ENCODE measurements at regions not wholly inside any gene's neighbourhood (a gene's known extent, or its start where the extent isn't known, plus 50 kb on each side); places are given as distances from the start of the nearest gene placed in this dataset.

GRCh38 chr12:112677050-112677765 lies 114.3 kb upstream of the RPH3A start:
- TF ChIP-seq EZH2phosphoT487 (IDR thresholded peaks at IDR 0.05; ENCODE audit: borderline replicate concordance) (no peak), CTCF (conservative IDR thresholded peaks at IDR 0.05; ENCODE audit: low read length) (no peak)
- Histone ChIP-seq H3K4me1 (ENCODE audit: insufficient read depth, low read length, poor library complexity, severe bottlenecking) (no peaks in the 10 kb centered on the region), H3K4me3 (ENCODE audit: low read length, poor library complexity, severe bottlenecking) (no peak overlapping the region), H4K20me1 (ENCODE audit: insufficient read depth, low read length, poor library complexity, severe bottlenecking) (no peaks in the 10 kb centered on the region), H3K9me3 (ENCODE audit: insufficient read depth, low read depth, low read length) (no peaks in the 10 kb centered on the region), H3F3A (ENCODE audit: low read depth) (no peaks in the 10 kb centered on the region), H3K27me3 (ENCODE audit: insufficient read depth, low read length, poor library complexity, severe bottlenecking) (no peaks in the 10 kb centered on the region), H3K9me2 (replicated peaks; ENCODE audit: low read depth, low read length) (no peaks in the 10 kb centered on the region), H3K79me2 (ENCODE audit: insufficient read depth, low read length) (no peaks in the 10 kb centered on the region), H3K4me2 (ENCODE audit: low read depth, low read length, poor library complexity, severe bottlenecking) (no peak overlapping the region), H3K9ac (ENCODE audit: low read depth, low read length, poor library complexity, severe bottlenecking) (no peak overlapping the region), H2AFZ (ENCODE audit: low read length) (no peak overlapping the region), H3K36me3 (ENCODE audit: insufficient read depth, low read length) (no peaks in the 10 kb centered on the region)

- no peak for TF ChIP-seq CTCF (conservative IDR thresholded peaks at IDR 0.05; ENCODE audit: low read length)
- Histone ChIP-seq H3K27me3 (ENCODE audit: insufficient read depth, low read length, poor library complexity, severe bottlenecking) (no peaks in the 10 kb centered on the region), H3K4me2 (ENCODE audit: low read depth, low read length, poor library complexity, severe bottlenecking) (no peak overlapping the region), H3K9ac (ENCODE audit: low read depth, low read length, poor library complexity, severe bottlenecking) (no peak overlapping the region), H3K9me2 (replicated peaks; ENCODE audit: low read depth, low read length) (no peaks in the 10 kb centered on the region), H3K79me2 (ENCODE audit: insufficient read depth, low read length) (no peaks in the 10 kb centered on the region), H3F3A (ENCODE audit: low read depth) (no peaks in the 10 kb centered on the region), H4K20me1 (ENCODE audit: insufficient read depth, low read length, poor library complexity, severe bottlenecking) (no peaks in the 10 kb centered on the region), H2AFZ (ENCODE audit: low read length) (no peak overlapping the region), H3K9me3 (ENCODE audit: insufficient read depth, low read depth, low read length) (no peaks in the 10 kb centered on the region), H3K4me3 (ENCODE audit: low read length, poor library complexity, severe bottlenecking) (no peak overlapping the region), H3K36me3 (ENCODE audit: insufficient read depth, low read length) (no peaks in the 10 kb centered on the region), H3K4me1 (ENCODE audit: insufficient read depth, low read length, poor library complexity, severe bottlenecking) (no peaks in the 10 kb centered on the region)
These were observed 110.6 kb upstream of the RPH3A start for GRCh38 chr12:112680993-112681392.

- Histone ChIP-seq H2AFZ (ENCODE audit: low read length) (no peak overlapping the region), H3K4me2 (ENCODE audit: low read depth, low read length, poor library complexity, severe bottlenecking) (no peak overlapping the region), H3K79me2 (ENCODE audit: insufficient read depth, low read length) (no peaks in the 10 kb centered on the region), H3K9me3 (ENCODE audit: insufficient read depth, low read depth, low read length) (no peaks in the 10 kb centered on the region), H3K9me2 (replicated peaks; ENCODE audit: low read depth, low read length) (no peaks in the 10 kb centered on the region), H4K20me1 (ENCODE audit: insufficient read depth, low read length, poor library complexity, severe bottlenecking) (no peaks in the 10 kb centered on the region), H3K36me3 (ENCODE audit: insufficient read depth, low read length) (no peaks in the 10 kb centered on the region), H3F3A (ENCODE audit: low read depth) (no peaks in the 10 kb centered on the region), H3K9ac (ENCODE audit: low read depth, low read length, poor library complexity, severe bottlenecking) (no peak overlapping the region), H3K27me3 (ENCODE audit: insufficient read depth, low read length, poor library complexity, severe bottlenecking) (no peaks in the 10 kb centered on the region), H3K4me1 (ENCODE audit: insufficient read depth, low read length, poor library complexity, severe bottlenecking) (no peaks in the 10 kb centered on the region), H3K4me3 (ENCODE audit: low read length, poor library complexity, severe bottlenecking) (no peak overlapping the region)
- TF ChIP-seq EZH2phosphoT487 (IDR thresholded peaks at IDR 0.05; ENCODE audit: borderline replicate concordance) (no peak), CTCF (conservative IDR thresholded peaks at IDR 0.05; ENCODE audit: low read length) (no peak)
These were observed 109.0 kb upstream of the RPH3A start for GRCh38 chr12:112682586-112682985.
